A549 (cell line): ENCODE measurements at regions not wholly inside any gene's neighbourhood (a gene's known extent, or its start where the extent isn't known, plus 50 kb on each side); places are given as distances from the start of the nearest gene placed in this dataset.

Experiments used
- ATAC-seq, 2 experiments: fragments of 200-7000 bp in 1 of 2; fragments of >200 bp in 1 of 2; cut with Nextera tagmentation in 1 of 2; cut with Tn5 transposase in 1 of 2; 3 replicates each; pipeline versions ENCODE4 v1.8.0 to v1.9.1; 2018 to 2020; ENCODE audit warnings: mild to moderate bottlenecking in 1 of 2, moderate library complexity in 1 of 2
- CTCF ChIA-PET: fragments of 300-600 bp; sonication (Branson Sonifier 250); formaldehyde crosslinking; extraction: SDS; loops from one replicate; lab custom pipeline; 2021; ENCODE audit warnings: antibody characterized with exemption, inconsistent platforms; lab: Yijun Ruan, JAX
- POLR2A ChIA-PET: fragments of 350-600 bp; formaldehyde crosslinking; extraction: SDS; loops from one replicate; lab custom pipeline; 2021; ENCODE audit warnings: antibody characterized with exemption, inconsistent platforms; lab: Yijun Ruan, JAX
- DNase-seq, 2 experiments: peaks; one replicate each; pipeline versions ENCODE4 v3.0.0 to v3.0.0-alpha.2; 2011 to 2016; ENCODE audit warnings: low read depth in 1 of 2, low spot score in 1 of 2
- FAIRE-seq: peaks from 2 replicates; lab custom pipeline; 2011; peaks lifted over from hg19 to GRCh38; lab: Jason Lieb, UNC
- H3K27ac ChIP-seq, 2 experiments: fragments of >200 bp; sonication (Bioruptor Twin); formaldehyde crosslinking; 3 replicates each; pipeline ENCODE4 v1.5.1; 2016 to 2017
- H3K4me1 ChIP-seq: fragments of >200 bp; sonication (Bioruptor Twin); formaldehyde crosslinking; 3 replicates; pipeline ENCODE4 v1.6.1; 2016
- H3K4me2 ChIP-seq: fragments of >200 bp; sonication (Bioruptor Twin); formaldehyde crosslinking; 3 replicates; pipeline ENCODE4 v1.6.1; 2016
- H3K4me3 ChIP-seq: fragments of >200 bp; sonication (Bioruptor Twin); formaldehyde crosslinking; 3 replicates; pipeline ENCODE4 v1.5.1; 2016
- H3K9me3 ChIP-seq: fragments of >200 bp; sonication (Bioruptor Twin); formaldehyde crosslinking; 3 replicates; pipeline ENCODE4 v1.6.1; 2016
- BHLHE40 ChIP-seq: IDR thresholded peaks from 2 replicates; pipeline ENCODE4 v1.6.1; 2012; ENCODE audit warnings: low read depth, low read length, inconsistent platforms
- CHD2 ChIP-seq: fragments of 150-350 bp; IDR thresholded peaks from 2 replicates; pipeline ENCODE4 v1.6.1; 2014; ENCODE audit warnings: low read length; ENCODE audit not compliant: partially characterized antibody
- CHD4 ChIP-seq: fragments of 200-600 bp; sonication (generic); IDR thresholded peaks from 2 replicates; pipeline ENCODE4 v1.6.1; 2016; ENCODE audit warnings: antibody characterized with exemption, mild to moderate bottlenecking, borderline replicate concordance
- EHF ChIP-seq: fragments of 250-450 bp; sonication (Bioruptor Pico); IDR thresholded peaks from 2 replicates; pipeline ENCODE4 v1.5.0; 2020; ENCODE audit warnings: mild to moderate bottlenecking
- ESRRA ChIP-seq: fragments of 150-350 bp; IDR thresholded peaks from 2 replicates; pipeline ENCODE4 v1.6.1; 2014; ENCODE audit warnings: mild to moderate bottlenecking, low read length, borderline replicate concordance
- FOSL2 ChIP-seq, 2 experiments: fragments of 450-650 bp in 1 of 2; fragments of >200 bp in 1 of 2; sonication (Bioruptor Twin) in 1 of 2; formaldehyde crosslinking; IDR thresholded peaks; 2 replicates each; pipeline versions ENCODE4 v1.5.0 to v1.6.1; 2016 to 2020; ENCODE audit warnings: mild to moderate bottlenecking in 1 of 2, moderate library complexity in 1 of 2
- HOXB13 ChIP-seq: fragments of 250-450 bp; sonication (Bioruptor Pico); IDR thresholded peaks from 2 replicates; pipeline ENCODE4 v1.5.0; 2020; ENCODE audit warnings: low read depth, mild to moderate bottlenecking, moderate library complexity
- HOXB5 ChIP-seq: fragments of 250-450 bp; sonication (Bioruptor Pico); IDR thresholded peaks from 2 replicates; pipeline ENCODE4 v1.5.0; 2020; ENCODE audit warnings: mild to moderate bottlenecking, moderate library complexity
- JUN ChIP-seq, 2 experiments: fragments of >200 bp; sonication (Bioruptor Twin); formaldehyde crosslinking; IDR thresholded peaks; 2 replicates in 1 of 2; 3 replicates in 1 of 2; pipeline ENCODE4 v1.6.1; 2016 to 2017
- MAZ ChIP-seq: fragments of 150-350 bp; IDR thresholded peaks from 2 replicates; pipeline ENCODE4 v1.6.1; 2014; ENCODE audit warnings: antibody characterized with exemption, low read depth, low read length, borderline replicate concordance
- NPAS2 ChIP-seq: fragments of 250-450 bp; sonication (Bioruptor Pico); IDR thresholded peaks from 2 replicates; pipeline ENCODE4 v1.8.0; 2022; ENCODE audit warnings: mild to moderate bottlenecking, moderate library complexity, borderline replicate concordance
- POLR2A ChIP-seq: IDR thresholded peaks from 2 replicates; pipeline ENCODE4 v1.6.1; 2012; ENCODE audit warnings: mild to moderate bottlenecking, low read length
- RARB ChIP-seq: fragments of 250-450 bp; sonication (Bioruptor Pico); IDR thresholded peaks from 2 replicates; pipeline ENCODE4 v1.8.0; 2021; ENCODE audit warnings: mild to moderate bottlenecking, moderate library complexity
- SREBF2 ChIP-seq: fragments of 450-650 bp; IDR thresholded peaks from 2 replicates; pipeline ENCODE4 v1.6.1; 2014; ENCODE audit warnings: mild to moderate bottlenecking, moderate library complexity
- TFCP2L1 ChIP-seq: fragments of 250-450 bp; sonication (Bioruptor Pico); IDR thresholded peaks from 2 replicates; pipeline ENCODE4 v1.5.0; 2021; ENCODE audit warnings: mild to moderate bottlenecking
- ZC3H11A ChIP-seq: fragments of 450-650 bp; IDR thresholded peaks from 2 replicates; pipeline ENCODE4 v1.6.1; 2014; ENCODE audit warnings: antibody characterized with exemption, mild to moderate bottlenecking
- ZFP36 ChIP-seq: fragments of 450-650 bp; IDR thresholded peaks from 2 replicates; pipeline ENCODE4 v1.6.1; 2014; ENCODE audit warnings: borderline replicate concordance; ENCODE audit not compliant: partially characterized antibody
- WGBS: methylation state at CpG from one replicate; pipeline ENCODE4 v1.1.6; 2017; ENCODE audit errors: missing lambda C conversion rate; 5-methylcytosine and 5-hydroxymethylcytosine counted together
- TF ChIP-seq, protein P1 (sequence below): fragments of 250-450 bp; sonication (Bioruptor Pico); IDR thresholded peaks from 2 replicates; pipeline ENCODE4 v1.5.0; 2020; ENCODE audit warnings: low read depth, mild to moderate bottlenecking, moderate library complexity
- TF ChIP-seq, protein P2 (sequence below): IDR thresholded peaks from 2 replicates; pipeline ENCODE4 v1.6.1; 2012; ENCODE audit warnings: low read depth, borderline replicate concordance
- TF ChIP-seq, protein P3 (sequence below): IDR thresholded peaks from 2 replicates; pipeline ENCODE4 v1.6.1; 2012
- TF ChIP-seq, protein P4 (sequence below): fragments of 250-450 bp; sonication (Bioruptor Pico); IDR thresholded peaks from 2 replicates; pipeline ENCODE4 v1.5.0; 2021; ENCODE audit warnings: mild to moderate bottlenecking, moderate library complexity, borderline replicate concordance
- TF ChIP-seq, protein P5 (sequence below): fragments of >200 bp; sonication (Bioruptor Twin); formaldehyde crosslinking; IDR thresholded peaks from 3 replicates; pipeline ENCODE4 v1.5.1; 2016

DNA sequence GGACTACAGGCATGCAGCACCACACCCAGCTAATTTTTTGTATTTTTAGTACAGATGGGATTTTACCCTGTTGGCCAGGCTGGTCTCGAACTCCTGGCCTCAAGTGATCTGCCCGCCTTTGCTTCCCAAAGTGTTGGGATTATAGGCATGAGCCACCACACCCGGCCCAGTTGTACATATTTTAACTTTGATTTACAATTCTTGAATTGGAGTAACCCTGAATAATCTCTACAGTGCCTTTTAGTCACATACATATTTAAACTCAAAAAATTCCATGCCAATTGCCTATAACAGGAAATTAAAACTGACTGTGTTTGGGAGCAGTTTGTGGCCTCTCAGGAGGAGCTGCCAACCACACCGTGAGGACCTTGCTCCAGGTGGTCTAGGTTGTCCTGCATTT is 199.8 kb upstream of the PDE10A start:
- ATAC-seq (no peak), FAIRE-seq (no peak), DNase-seq (no peak)
- Histone ChIP-seq H3K4me2 (no peak overlapping the region), H3K4me1 (peaks cover 30% of the 10 kb centered on the region), H3K9me3 (peaks cover 11% of the 10 kb centered on the region; the same call in 1 of the 3 replicates), H3K4me3 (no peak overlapping the region), H3K27ac (no peak overlapping the region)
- CTCF ChIA-PET, result interaction anchor here (0.6 to 1.3 kb wide), 2 partner anchors 12 to 340 kb away, joined by 3 read pairs; no protein-coding TSS in a partner anchor
- TF ChIP-seq, protein P1, sequence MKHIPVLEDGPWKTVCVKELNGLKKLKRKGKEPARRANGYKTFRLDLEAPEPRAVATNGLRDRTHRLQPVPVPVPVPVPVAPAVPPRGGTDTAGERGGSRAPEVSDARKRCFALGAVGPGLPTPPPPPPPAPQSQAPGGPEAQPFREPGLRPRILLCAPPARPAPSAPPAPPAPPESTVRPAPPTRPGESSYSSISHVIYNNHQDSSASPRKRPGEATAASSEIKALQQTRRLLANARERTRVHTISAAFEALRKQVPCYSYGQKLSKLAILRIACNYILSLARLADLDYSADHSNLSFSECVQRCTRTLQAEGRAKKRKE (CRISPR knock-in tag), result no peak
- TF ChIP-seq EHF (no peak), ZC3H11A (no peak), RARB (no peak), BHLHE40 (no peak), POLR2A (no peak), HOXB13 (CRISPR knock-in tag) (no peak)
- 92% methylated on average over 4 of the region's 4 CpGs for WGBS
- POLR2A ChIA-PET, result no interaction called here

DNA sequence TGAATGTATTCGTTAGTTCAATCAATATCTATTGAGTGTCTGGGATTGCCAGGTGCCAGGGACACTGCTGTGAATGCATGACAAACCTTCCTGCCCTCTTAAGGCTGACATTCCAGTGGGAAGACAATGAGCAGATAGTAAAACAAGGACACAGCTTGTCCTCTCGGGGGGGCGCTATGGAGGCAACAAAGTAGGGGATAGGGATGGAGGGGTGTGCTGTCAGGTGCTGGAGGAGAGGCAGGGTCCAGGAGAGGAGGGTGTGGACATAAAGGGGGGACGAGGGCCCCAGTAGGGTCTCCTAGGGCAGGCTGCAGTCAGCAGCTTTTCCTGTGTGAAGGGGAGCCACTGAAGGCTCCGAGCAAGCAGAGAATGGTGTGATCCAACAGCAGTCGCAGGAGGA is 198.2 kb upstream of the PDE10A start:
- CTCF ChIA-PET, result interaction anchor here (1.2 to 2.7 kb wide), 4 partner anchors 10 to 421 kb away, joined by 3 to 12 read pairs (median 6); no protein-coding TSS in a partner anchor
- no peak overlapping the region for H3K4me2 ChIP-seq
- H3K4me3 ChIP-seq, result no peak overlapping the region
- no peak for DNase-seq
- TF ChIP-seq NPAS2 (CRISPR knock-in tag) (no peak), EHF (no peak), MAZ (no peak), HOXB5 (CRISPR knock-in tag) (no peak), CHD4 (no peak), ESRRA (no peak), TFCP2L1 (CRISPR knock-in tag) (no peak), SREBF2 (no peak), ZFP36 (no peak), CHD2 (no peak), JUN (IDR thresholded peaks at IDR 0.05) (no peak)
- TF ChIP-seq, protein P2, sequence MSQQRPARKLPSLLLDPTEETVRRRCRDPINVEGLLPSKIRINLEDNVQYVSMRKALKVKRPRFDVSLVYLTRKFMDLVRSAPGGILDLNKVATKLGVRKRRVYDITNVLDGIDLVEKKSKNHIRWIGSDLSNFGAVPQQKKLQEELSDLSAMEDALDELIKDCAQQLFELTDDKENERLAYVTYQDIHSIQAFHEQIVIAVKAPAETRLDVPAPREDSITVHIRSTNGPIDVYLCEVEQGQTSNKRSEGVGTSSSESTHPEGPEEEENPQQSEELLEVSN, result no peak
- TF ChIP-seq, protein P3, sequence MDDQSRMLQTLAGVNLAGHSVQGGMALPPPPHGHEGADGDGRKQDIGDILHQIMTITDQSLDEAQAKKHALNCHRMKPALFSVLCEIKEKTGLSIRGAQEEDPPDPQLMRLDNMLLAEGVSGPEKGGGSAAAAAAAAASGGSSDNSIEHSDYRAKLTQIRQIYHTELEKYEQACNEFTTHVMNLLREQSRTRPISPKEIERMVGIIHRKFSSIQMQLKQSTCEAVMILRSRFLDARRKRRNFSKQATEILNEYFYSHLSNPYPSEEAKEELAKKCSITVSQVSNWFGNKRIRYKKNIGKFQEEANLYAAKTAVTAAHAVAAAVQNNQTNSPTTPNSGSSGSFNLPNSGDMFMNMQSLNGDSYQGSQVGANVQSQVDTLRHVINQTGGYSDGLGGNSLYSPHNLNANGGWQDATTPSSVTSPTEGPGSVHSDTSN, result no peak
- TF ChIP-seq, protein P4, sequence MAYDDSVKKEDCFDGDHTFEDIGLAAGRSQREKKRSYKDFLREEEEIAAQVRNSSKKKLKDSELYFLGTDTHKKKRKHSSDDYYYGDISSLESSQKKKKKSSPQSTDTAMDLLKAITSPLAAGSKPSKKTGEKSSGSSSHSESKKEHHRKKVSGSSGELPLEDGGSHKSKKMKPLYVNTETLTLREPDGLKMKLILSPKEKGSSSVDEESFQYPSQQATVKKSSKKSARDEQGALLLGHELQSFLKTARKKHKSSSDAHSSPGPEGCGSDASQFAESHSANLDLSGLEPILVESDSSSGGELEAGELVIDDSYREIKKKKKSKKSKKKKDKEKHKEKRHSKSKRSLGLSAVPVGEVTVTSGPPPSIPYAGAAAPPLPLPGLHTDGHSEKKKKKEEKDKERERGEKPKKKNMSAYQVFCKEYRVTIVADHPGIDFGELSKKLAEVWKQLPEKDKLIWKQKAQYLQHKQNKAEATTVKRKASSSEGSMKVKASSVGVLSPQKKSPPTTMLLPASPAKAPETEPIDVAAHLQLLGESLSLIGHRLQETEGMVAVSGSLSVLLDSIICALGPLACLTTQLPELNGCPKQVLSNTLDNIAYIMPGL (CRISPR knock-in tag), result no peak
- H3K4me1 ChIP-seq, result peaks cover 43% of the 10 kb centered on the region
- no peak; a peak in 1 of 6 replicates for ATAC-seq
- WGBS, result 82% methylated on average over 6 of the region's 6 CpGs
- H3K27ac ChIP-seq, result no peak overlapping the region
- POLR2A ChIA-PET, result no interaction called here
- H3K9me3 ChIP-seq, result peaks cover 5% of the 10 kb centered on the region; the same call in 1 of the 3 replicates
- no peak for FAIRE-seq

DNA sequence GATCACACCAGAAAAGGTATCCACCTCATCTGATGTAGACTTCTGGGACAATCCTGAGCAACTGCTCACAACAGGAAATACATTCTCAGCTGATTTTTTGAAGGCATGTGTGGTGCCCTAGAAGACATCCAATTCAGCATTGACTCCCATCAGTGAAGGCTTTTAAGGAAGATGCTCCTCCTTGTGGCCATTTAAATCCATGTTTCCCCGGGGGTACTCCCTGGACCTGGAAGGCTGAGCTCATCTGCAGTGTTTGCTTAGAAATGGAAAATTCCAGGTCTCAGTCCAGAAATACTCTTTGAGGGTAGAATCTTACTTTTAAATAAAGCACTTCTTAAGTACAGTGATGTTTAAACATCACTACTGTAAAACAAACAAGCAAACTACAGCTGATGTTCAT is 195.5 kb upstream of the PDE10A start:
- no peak overlapping the region for H3K4me3 ChIP-seq
- ATAC-seq, result peak; percentile 65 to 69; a peak in 4 of 6 replicates
- CTCF ChIA-PET, result interaction anchor here (0.7 to 1.8 kb wide), 4 partner anchors 8 to 239 kb away, joined by 3 to 5 read pairs (median 4); no protein-coding TSS in a partner anchor
- H3K27ac ChIP-seq, result no peak overlapping the region; a peak in 1 of 6 replicates
- peak overlapping the region; percentile 0; the same call in 1 of the 3 replicates for H3K4me2 ChIP-seq
- DNase-seq, result peak; percentile 18 to 43
- H3K4me1 ChIP-seq, result peaks cover 33% of the 10 kb centered on the region
- POLR2A ChIA-PET, result no interaction called here
- TF ChIP-seq FOSL2 (IDR thresholded peaks at IDR 0.05), result no peak
- no peak for TF ChIP-seq FOSL2 (CRISPR knock-in tag; IDR thresholded peaks at IDR 0.05)
- TF ChIP-seq, protein P5, sequence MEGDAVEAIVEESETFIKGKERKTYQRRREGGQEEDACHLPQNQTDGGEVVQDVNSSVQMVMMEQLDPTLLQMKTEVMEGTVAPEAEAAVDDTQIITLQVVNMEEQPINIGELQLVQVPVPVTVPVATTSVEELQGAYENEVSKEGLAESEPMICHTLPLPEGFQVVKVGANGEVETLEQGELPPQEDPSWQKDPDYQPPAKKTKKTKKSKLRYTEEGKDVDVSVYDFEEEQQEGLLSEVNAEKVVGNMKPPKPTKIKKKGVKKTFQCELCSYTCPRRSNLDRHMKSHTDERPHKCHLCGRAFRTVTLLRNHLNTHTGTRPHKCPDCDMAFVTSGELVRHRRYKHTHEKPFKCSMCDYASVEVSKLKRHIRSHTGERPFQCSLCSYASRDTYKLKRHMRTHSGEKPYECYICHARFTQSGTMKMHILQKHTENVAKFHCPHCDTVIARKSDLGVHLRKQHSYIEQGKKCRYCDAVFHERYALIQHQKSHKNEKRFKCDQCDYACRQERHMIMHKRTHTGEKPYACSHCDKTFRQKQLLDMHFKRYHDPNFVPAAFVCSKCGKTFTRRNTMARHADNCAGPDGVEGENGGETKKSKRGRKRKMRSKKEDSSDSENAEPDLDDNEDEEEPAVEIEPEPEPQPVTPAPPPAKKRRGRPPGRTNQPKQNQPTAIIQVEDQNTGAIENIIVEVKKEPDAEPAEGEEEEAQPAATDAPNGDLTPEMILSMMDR, result 0 out of 3 replicates have a peak, but pooled peaks have one; percentile 8
- TF ChIP-seq JUN (IDR thresholded peaks at IDR 0.05), result no peak
- no peak for FAIRE-seq
- H3K9me3 ChIP-seq, result no peaks in the 10 kb centered on the region
- 11% methylated on average over 1 of the region's 1 CpG for WGBS
